SU-DHL-6 (cell line): ENCODE measurements at regions not wholly inside any gene's neighbourhood (a gene's known extent, or its start where the extent isn't known, plus 50 kb on each side); places are given as distances from the start of the nearest gene placed in this dataset.

ENCODE experiments used
- H2AFZ ChIP-seq: fragments of 200-600 bp; sonication (generic); 2 replicates; pipeline ENCODE4 v1.6.1; 2014; ENCODE audit warnings: low read depth, mild to moderate bottlenecking, moderate library complexity, mixed read lengths, antibody characterized with exemption, low read length; ENCODE audit not compliant: severe bottlenecking
- H3F3A ChIP-seq: fragments of 200-600 bp; shearing (Covaris generic); 2 replicates; pipeline ENCODE4 v1.6.0; 2016; ENCODE audit warnings: antibody characterized with exemption, mild to moderate bottlenecking; ENCODE audit not compliant: insufficient read depth
- H3K27ac ChIP-seq: fragments of 200-600 bp; sonication (generic); 2 replicates; pipeline ENCODE4 v1.5.1; 2016; ENCODE audit warnings: low read depth, mild to moderate bottlenecking, low read length, moderate library complexity, mixed read lengths
- H3K27me3 ChIP-seq: fragments of 200-600 bp; sonication (generic), shearing (Covaris generic); 2 replicates; pipeline ENCODE4 v1.6.0; 2014; ENCODE audit warnings: mild to moderate bottlenecking, low read length
- H3K36me3 ChIP-seq: fragments of 200-600 bp; sonication (generic); 2 replicates; pipeline ENCODE4 v1.6.1; 2014; ENCODE audit warnings: mild to moderate bottlenecking, low read length, mixed read lengths
- H3K4me2 ChIP-seq: fragments of 300-600, 200-600 bp; shearing (Covaris generic), sonication (generic); 2 replicates; pipeline ENCODE4 v1.6.0; 2014; ENCODE audit warnings: low read length, low read depth, mild to moderate bottlenecking; ENCODE audit not compliant: poor library complexity, severe bottlenecking
- H3K4me3 ChIP-seq: fragments of 200-600 bp; sonication (generic); 2 replicates; pipeline ENCODE4 v1.5.1; 2014; ENCODE audit warnings: antibody characterized with exemption, low read length, mild to moderate bottlenecking, mixed read lengths; ENCODE audit not compliant: insufficient read depth, poor library complexity, severe bottlenecking
- H3K79me2 ChIP-seq: fragments of 200-600 bp; sonication (generic); 2 replicates; pipeline ENCODE4 v1.6.1; 2014; ENCODE audit warnings: mild to moderate bottlenecking, low read length, moderate library complexity; ENCODE audit not compliant: insufficient read depth
- H3K9ac ChIP-seq: fragments of 200-600 bp; sonication (generic); 2 replicates; pipeline ENCODE4 v1.7.0; 2014; ENCODE audit warnings: mild to moderate bottlenecking, low read length
- H3K9me2 ChIP-seq: fragments of 200-600 bp; sonication (generic); replicated peaks from 2 replicates; pipeline ENCODE4 v1.6.1; 2014; ENCODE audit warnings: low read length; ENCODE audit not compliant: insufficient read depth
- H3K9me3 ChIP-seq: fragments of 200-600 bp; sonication (generic); 2 replicates; pipeline ENCODE4 v1.6.1; 2014; ENCODE audit warnings: low read length, mixed read lengths; ENCODE audit not compliant: insufficient read depth
- H4K20me1 ChIP-seq: fragments of 200-600 bp; sonication (generic); 2 replicates; pipeline ENCODE4 v1.6.1; 2014; ENCODE audit warnings: low read depth, mild to moderate bottlenecking, antibody characterized with exemption, low read length, moderate library complexity, mixed read lengths
- CTCF ChIP-seq: fragments of 200-600 bp; sonication (generic); IDR thresholded peaks from one replicate; pipeline ENCODE4 v1.5.1; 2017; ENCODE audit warnings: antibody characterized with exemption, mild to moderate bottlenecking, low read length, moderate library complexity; ENCODE audit not compliant: insufficient read depth, poor library complexity, severe bottlenecking
- EZH2phosphoT487 ChIP-seq: fragments of 200-600 bp; sonication (generic), shearing (Covaris generic); conservative IDR thresholded peaks from 2 replicates; pipeline ENCODE4 v1.6.1; 2018; ENCODE audit warnings: mild to moderate bottlenecking, antibody characterized with exemption, low read length, moderate library complexity, mixed read lengths

- Histone ChIP-seq H3K9ac (no peak overlapping the region), H2AFZ (no peak overlapping the region), H4K20me1 (no peaks in the 10 kb centered on the region), H3F3A (no peaks in the 10 kb centered on the region), H3K27ac (no peak overlapping the region), H3K79me2 (no peaks in the 10 kb centered on the region), H3K9me3 (no peaks in the 10 kb centered on the region), H3K4me2 (no peak overlapping the region), H3K9me2 (no peaks in the 10 kb centered on the region), H3K4me3 (no peak overlapping the region), H3K36me3 (no peaks in the 10 kb centered on the region), H3K27me3 (no peaks in the 10 kb centered on the region)
- TF ChIP-seq CTCF: no peak
- no peak for TF ChIP-seq EZH2phosphoT487
Observed at GRCh38 chr18:42582266-42582665, 533.2 kb downstream of the RIT2 start.

DNA sequence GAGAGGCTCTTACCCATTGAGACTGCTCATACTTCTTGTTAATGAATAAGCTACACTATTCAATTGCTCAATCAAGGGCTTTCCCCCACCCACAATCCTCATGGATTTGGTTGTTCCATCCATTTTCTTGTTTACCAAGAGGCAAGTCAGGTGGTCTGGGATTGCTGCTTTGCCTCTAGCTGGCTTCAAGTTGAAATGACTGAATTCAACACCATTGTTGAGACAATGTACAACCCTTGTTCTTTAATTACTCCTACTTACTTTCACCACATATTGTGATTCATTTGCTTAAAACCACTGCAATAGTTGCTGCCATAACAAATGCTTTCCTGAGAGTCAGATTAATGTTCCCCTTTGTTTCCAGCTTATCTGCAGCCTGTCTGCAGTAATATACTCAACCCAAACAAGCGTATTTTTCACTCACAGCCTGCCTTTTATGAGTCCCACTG, 532.2 kb downstream of the RIT2 start:
- H3K9ac ChIP-seq: no peak overlapping the region
- H3K79me2 ChIP-seq: no peaks in the 10 kb centered on the region
- H3K4me3 ChIP-seq: no peak overlapping the region
- no peak overlapping the region for H3K4me2 ChIP-seq
- TF ChIP-seq CTCF (no peak), EZH2phosphoT487 (no peak)
- H3K27ac ChIP-seq: no peak overlapping the region
- no peaks in the 10 kb centered on the region for H3K27me3 ChIP-seq
- no peak overlapping the region for H2AFZ ChIP-seq
- no peaks in the 10 kb centered on the region for H3K9me2 ChIP-seq
- H3F3A ChIP-seq: no peaks in the 10 kb centered on the region
- H3K9me3 ChIP-seq: no peaks in the 10 kb centered on the region
- H3K36me3 ChIP-seq: no peaks in the 10 kb centered on the region
- H4K20me1 ChIP-seq: no peaks in the 10 kb centered on the region

- no peak overlapping the region for H3K9ac ChIP-seq
- no peak for TF ChIP-seq CTCF
- no peak for TF ChIP-seq EZH2phosphoT487
- H2AFZ ChIP-seq: no peak overlapping the region
- no peaks in the 10 kb centered on the region for H3K79me2 ChIP-seq
- no peak overlapping the region for H3K4me2 ChIP-seq
- no peak overlapping the region for H3K4me3 ChIP-seq
- H3K9me2 ChIP-seq: no peaks in the 10 kb centered on the region
- no peaks in the 10 kb centered on the region for H3K9me3 ChIP-seq
- no peaks in the 10 kb centered on the region for H3F3A ChIP-seq
- H3K27ac ChIP-seq: no peak overlapping the region
- H3K36me3 ChIP-seq: no peaks in the 10 kb centered on the region
- no peaks in the 10 kb centered on the region for H4K20me1 ChIP-seq
- no peaks in the 10 kb centered on the region for H3K27me3 ChIP-seq
Observed at GRCh38 chr18:42586601-42587000, 528.9 kb downstream of the RIT2 start.
